SK-N-MC (cell line): ENCODE measurements at regions not wholly inside any gene's neighbourhood (a gene's known extent, or its start where the extent isn't known, plus 50 kb on each side); places are given as distances from the start of the nearest gene placed in this dataset.

Experiments used
- EZH2 ChIP-seq: fragments of 200-600 bp; sonication (generic); IDR thresholded peaks from one replicate; pipeline ENCODE4 v1.6.1; 2017; ENCODE audit warnings: antibody characterized with exemption
- POLR2AphosphoS5 ChIP-seq: IDR thresholded peaks from 2 replicates; pipeline ENCODE4 v1.6.1; 2012; ENCODE audit warnings: mild to moderate bottlenecking, low read depth, low read length, borderline replicate concordance

- TF ChIP-seq EZH2 (no peak), POLR2AphosphoS5 (no peak)
Measured at GRCh38 chrX:131746491-131746968, 202.7 kb downstream of the OR13H1 start.
